HEK293 (cell line): ENCODE measurements at regions not wholly inside any gene's neighbourhood (a gene's known extent, or its start where the extent isn't known, plus 50 kb on each side); places are given as distances from the start of the nearest gene placed in this dataset.

Source experiments
- CTCF ChIA-PET: fragments of 350-600 bp; formaldehyde crosslinking; extraction: SDS; loops from one replicate; lab custom pipeline; 2021; ENCODE audit warnings: antibody characterized with exemption; lab: Yijun Ruan, JAX
- POLR2A ChIA-PET: fragments of 300-600 bp; formaldehyde crosslinking; extraction: SDS; loops from one replicate; lab custom pipeline; 2020; ENCODE audit warnings: antibody characterized with exemption, inconsistent platforms; lab: Yijun Ruan, JAX
- H3K27ac ChIP-seq: fragments of 200-500 bp; sonication (Bioruptor generic); 2 replicates; pipeline ENCODE4 v1.5.1; 2014; ENCODE audit warnings: low read depth, low read length, control low read depth, inconsistent platforms; ENCODE audit errors: extremely low read depth
- H3K36me3 ChIP-seq, 2 experiments: fragments of 200-500 bp in 1 of 2; sonication (Bioruptor generic) in 1 of 2; 1 replicate in 1 of 2; 2 replicates in 1 of 2; pipeline ENCODE4 v1.5.1; 2014 to 2017; ENCODE audit warnings: inconsistent platforms in 2 of 2, low read length in 2 of 2; ENCODE audit not compliant: control insufficient read depth in 2 of 2, insufficient read depth in 1 of 2
- H3K4me1 ChIP-seq: fragments of 200-500 bp; sonication (Bioruptor generic); 2 replicates; pipeline ENCODE4 v1.5.1; 2014; ENCODE audit warnings: mild to moderate bottlenecking, low read length, inconsistent platforms; ENCODE audit not compliant: control insufficient read depth, insufficient read depth
- H3K4me3 ChIP-seq: 2 replicates; pipeline ENCODE4 v1.5.1; 2011; ENCODE audit warnings: low read depth, mild to moderate bottlenecking, control low read depth, low read length, moderate library complexity
- H3K9me3 ChIP-seq: fragments of 200-500 bp; sonication (Bioruptor generic); 2 replicates; pipeline ENCODE4 v1.5.1; 2014; ENCODE audit warnings: low read depth, low read length, inconsistent platforms; ENCODE audit not compliant: control insufficient read depth, insufficient read depth
- GLIS1 ChIP-seq: fragments of 450-650 bp; formaldehyde crosslinking; IDR thresholded peaks from 2 replicates; pipeline ENCODE4 v1.5.1; 2016; ENCODE audit warnings: missing biosample characterization, missing genetic modification characterization
- HOXA7 ChIP-seq: sonication (generic); formaldehyde crosslinking; IDR thresholded peaks from 2 replicates; pipeline ENCODE4 v1.8.1; 2022; ENCODE audit warnings: missing genetic modification reagents, borderline replicate concordance
- KLF8 ChIP-seq: fragments of 450-650 bp; formaldehyde crosslinking; IDR thresholded peaks from 2 replicates; pipeline ENCODE4 v1.5.1; 2016; ENCODE audit warnings: missing biosample characterization, missing genetic modification characterization
- MZF1 ChIP-seq: fragments of 450-650 bp; formaldehyde crosslinking; IDR thresholded peaks from 2 replicates; pipeline ENCODE4 v1.5.1; 2017; ENCODE audit warnings: missing biosample characterization, missing genetic modification characterization, borderline replicate concordance
- OSR2 ChIP-seq: fragments of 450-650 bp; formaldehyde crosslinking; IDR thresholded peaks from 2 replicates; pipeline ENCODE4 v1.5.1; 2016; ENCODE audit warnings: missing biosample characterization, missing genetic modification characterization
- ZBTB20 ChIP-seq: fragments of 450-650 bp; formaldehyde crosslinking; IDR thresholded peaks from 2 replicates; pipeline ENCODE4 v1.5.1; 2016; ENCODE audit warnings: missing biosample characterization, missing genetic modification characterization
- ZBTB7A ChIP-seq: fragments of 450-650 bp; formaldehyde crosslinking; IDR thresholded peaks from 2 replicates; pipeline ENCODE4 v1.5.1; 2016; ENCODE audit warnings: low read depth, missing biosample characterization, missing genetic modification characterization
- ZBTB8A ChIP-seq: fragments of 450-650 bp; formaldehyde crosslinking; IDR thresholded peaks from 2 replicates; pipeline ENCODE4 v1.5.1; 2016; ENCODE audit warnings: missing biosample characterization, missing genetic modification characterization
- ZFP41 ChIP-seq: fragments of 450-650 bp; formaldehyde crosslinking; IDR thresholded peaks from 2 replicates; pipeline ENCODE4 v1.5.1; 2016; ENCODE audit warnings: missing biosample characterization, missing genetic modification characterization, borderline replicate concordance
- ZIC2 ChIP-seq: fragments of 450-650 bp; formaldehyde crosslinking; IDR thresholded peaks from 2 replicates; pipeline ENCODE4 v1.5.1; 2016; ENCODE audit warnings: missing biosample characterization, missing genetic modification characterization
- ZNF10 ChIP-seq: fragments of 450-650 bp; formaldehyde crosslinking; IDR thresholded peaks from 2 replicates; pipeline ENCODE4 v1.5.1; 2017; ENCODE audit warnings: missing biosample characterization, missing genetic modification characterization
- ZNF157 ChIP-seq: fragments of 450-650 bp; formaldehyde crosslinking; IDR thresholded peaks from 2 replicates; pipeline ENCODE4 v1.5.1; 2016; ENCODE audit warnings: missing biosample characterization, missing genetic modification characterization
- ZNF2 ChIP-seq: fragments of 450-650 bp; formaldehyde crosslinking; IDR thresholded peaks from 2 replicates; pipeline ENCODE4 v1.5.1; 2016; ENCODE audit warnings: missing biosample characterization, missing genetic modification characterization
- ZNF24 ChIP-seq: fragments of 450-650 bp; formaldehyde crosslinking; IDR thresholded peaks from 2 replicates; pipeline ENCODE4 v1.5.1; 2016; ENCODE audit warnings: missing biosample characterization, missing genetic modification characterization
- ZNF248 ChIP-seq: fragments of 450-650 bp; formaldehyde crosslinking; IDR thresholded peaks from 2 replicates; pipeline ENCODE4 v1.5.1; 2017; ENCODE audit warnings: missing biosample characterization, missing genetic modification characterization
- ZNF416 ChIP-seq: fragments of 450-650 bp; formaldehyde crosslinking; IDR thresholded peaks from 2 replicates; pipeline ENCODE4 v1.5.1; 2016; ENCODE audit warnings: missing biosample characterization, missing genetic modification characterization
- ZNF433 ChIP-seq: fragments of 450-650 bp; formaldehyde crosslinking; IDR thresholded peaks from 2 replicates; pipeline ENCODE4 v1.5.1; 2016; ENCODE audit warnings: missing biosample characterization, missing genetic modification characterization, low read depth
- ZNF510 ChIP-seq: fragments of 450-650 bp; formaldehyde crosslinking; IDR thresholded peaks from 2 replicates; pipeline ENCODE4 v1.5.1; 2018; ENCODE audit warnings: mild to moderate bottlenecking, missing genetic modification characterization, missing biosample characterization; ENCODE audit not compliant: insufficient replicate concordance
- ZNF521 ChIP-seq: fragments of 450-650 bp; formaldehyde crosslinking; IDR thresholded peaks from 2 replicates; pipeline ENCODE4 v1.5.1; 2017; ENCODE audit warnings: missing biosample characterization, mild to moderate bottlenecking, missing genetic modification characterization
- ZNF544 ChIP-seq: fragments of 450-650 bp; formaldehyde crosslinking; IDR thresholded peaks from 2 replicates; pipeline ENCODE4 v1.5.0; 2017; ENCODE audit warnings: missing biosample characterization, missing genetic modification characterization
- ZNF558 ChIP-seq: fragments of 450-650 bp; formaldehyde crosslinking; IDR thresholded peaks from 2 replicates; pipeline ENCODE4 v1.5.1; 2016; ENCODE audit warnings: missing biosample characterization, missing genetic modification characterization
- ZNF621 ChIP-seq: fragments of 450-650 bp; formaldehyde crosslinking; IDR thresholded peaks from 2 replicates; pipeline ENCODE4 v1.5.1; 2017; ENCODE audit warnings: missing biosample characterization, missing genetic modification characterization
- ZNF624 ChIP-seq: fragments of 450-650 bp; formaldehyde crosslinking; IDR thresholded peaks from 2 replicates; pipeline ENCODE4 v1.5.1; 2017; ENCODE audit warnings: missing biosample characterization, missing genetic modification characterization
- ZNF626 ChIP-seq: fragments of 450-650 bp; sonication (Bioruptor Pico); formaldehyde crosslinking; IDR thresholded peaks from 2 replicates; pipeline ENCODE4 v1.5.1; 2018; ENCODE audit warnings: missing biosample characterization, missing genetic modification characterization, inconsistent platforms
- ZNF76 ChIP-seq: fragments of 450-650 bp; formaldehyde crosslinking; IDR thresholded peaks from 2 replicates; pipeline ENCODE4; 2016; ENCODE audit warnings: low read depth, missing biosample characterization, missing genetic modification characterization, borderline replicate concordance
- ZSCAN23 ChIP-seq: fragments of 450-650 bp; formaldehyde crosslinking; IDR thresholded peaks from 2 replicates; pipeline ENCODE4 v1.5.1; 2016; ENCODE audit warnings: missing biosample characterization, missing genetic modification characterization
- TF ChIP-seq, protein P1 (sequence below): fragments of 450-650 bp; formaldehyde crosslinking; IDR thresholded peaks from 2 replicates; pipeline ENCODE4 v1.5.1; 2016; ENCODE audit warnings: missing biosample characterization, missing genetic modification characterization
- TF ChIP-seq, protein P2 (sequence below): fragments of 450-650 bp; formaldehyde crosslinking; IDR thresholded peaks from 2 replicates; pipeline ENCODE4 v1.5.1; 2016; ENCODE audit warnings: missing biosample characterization, missing genetic modification characterization

DNA sequence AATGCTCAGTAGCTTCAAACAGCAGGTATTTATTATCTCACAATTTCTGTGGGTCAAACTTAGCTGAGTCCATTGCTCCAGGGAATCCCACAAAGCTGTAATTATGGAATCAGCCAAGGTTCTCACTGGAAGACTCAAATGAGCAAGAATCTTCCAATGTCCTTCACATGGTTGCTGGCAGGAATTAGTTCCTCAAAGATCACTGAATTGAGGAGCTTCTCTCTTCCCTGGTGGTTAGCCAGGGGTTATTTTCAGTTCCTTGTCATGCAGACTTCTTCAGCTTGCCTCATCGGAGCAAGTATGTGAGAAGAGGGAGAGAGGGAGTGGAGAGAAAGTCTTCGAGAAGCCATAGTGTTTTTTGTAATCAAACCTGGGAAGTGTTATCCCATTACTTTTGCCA is 2331.9 kb downstream of the MAT2B start:
- CTCF ChIA-PET: interaction anchor here (0.5 kb wide), 1 partner anchor 72 kb away, joined by 4 read pairs; no protein-coding TSS in a partner anchor
- POLR2A ChIA-PET: no interaction called here
- TF ChIP-seq ZNF621 (tag by site-specific recombination) (no peak), KLF8 (tag by site-specific recombination) (no peak), ZNF626 (tag by site-specific recombination) (no peak), ZNF2 (tag by site-specific recombination) (no peak), MZF1 (tag by site-specific recombination) (no peak), ZBTB20 (tag by site-specific recombination) (no peak), ZNF416 (no peak)
- TF ChIP-seq, protein P1, sequence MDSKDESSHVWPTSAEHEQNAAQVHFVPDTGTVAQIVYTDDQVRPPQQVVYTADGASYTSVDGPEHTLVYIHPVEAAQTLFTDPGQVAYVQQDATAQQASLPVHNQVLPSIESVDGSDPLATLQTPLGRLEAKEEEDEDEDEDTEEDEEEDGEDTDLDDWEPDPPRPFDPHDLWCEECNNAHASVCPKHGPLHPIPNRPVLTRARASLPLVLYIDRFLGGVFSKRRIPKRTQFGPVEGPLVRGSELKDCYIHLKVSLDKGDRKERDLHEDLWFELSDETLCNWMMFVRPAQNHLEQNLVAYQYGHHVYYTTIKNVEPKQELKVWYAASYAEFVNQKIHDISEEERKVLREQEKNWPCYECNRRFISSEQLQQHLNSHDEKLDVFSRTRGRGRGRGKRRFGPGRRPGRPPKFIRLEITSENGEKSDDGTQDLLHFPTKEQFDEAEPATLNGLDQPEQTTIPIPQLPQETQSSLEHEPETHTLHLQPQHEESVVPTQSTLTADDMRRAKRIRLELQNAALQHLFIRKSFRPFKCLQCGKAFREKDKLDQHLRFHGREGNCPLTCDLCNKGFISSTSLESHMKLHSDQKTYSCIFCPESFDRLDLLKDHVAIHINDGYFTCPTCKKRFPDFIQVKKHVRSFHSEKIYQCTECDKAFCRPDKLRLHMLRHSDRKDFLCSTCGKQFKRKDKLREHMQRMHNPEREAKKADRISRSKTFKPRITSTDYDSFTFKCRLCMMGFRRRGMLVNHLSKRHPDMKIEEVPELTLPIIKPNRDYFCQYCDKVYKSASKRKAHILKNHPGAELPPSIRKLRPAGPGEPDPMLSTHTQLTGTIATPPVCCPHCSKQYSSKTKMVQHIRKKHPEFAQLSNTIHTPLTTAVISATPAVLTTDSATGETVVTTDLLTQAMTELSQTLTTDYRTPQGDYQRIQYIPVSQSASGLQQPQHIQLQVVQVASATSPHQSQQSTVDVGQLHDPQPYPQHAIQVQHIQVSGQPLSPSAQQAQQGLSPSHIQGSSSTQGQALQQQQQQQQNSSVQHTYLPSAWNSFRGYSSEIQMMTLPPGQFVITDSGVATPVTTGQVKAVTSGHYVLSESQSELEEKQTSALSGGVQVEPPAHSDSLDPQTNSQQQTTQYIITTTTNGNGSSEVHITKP: no peak
- Histone ChIP-seq H3K4me1 (no peaks in the 10 kb centered on the region), H3K36me3 (no peaks in the 10 kb centered on the region), H3K4me3 (no peak overlapping the region), H3K9me3 (no peaks in the 10 kb centered on the region), H3K27ac (no peak overlapping the region)

DNA sequence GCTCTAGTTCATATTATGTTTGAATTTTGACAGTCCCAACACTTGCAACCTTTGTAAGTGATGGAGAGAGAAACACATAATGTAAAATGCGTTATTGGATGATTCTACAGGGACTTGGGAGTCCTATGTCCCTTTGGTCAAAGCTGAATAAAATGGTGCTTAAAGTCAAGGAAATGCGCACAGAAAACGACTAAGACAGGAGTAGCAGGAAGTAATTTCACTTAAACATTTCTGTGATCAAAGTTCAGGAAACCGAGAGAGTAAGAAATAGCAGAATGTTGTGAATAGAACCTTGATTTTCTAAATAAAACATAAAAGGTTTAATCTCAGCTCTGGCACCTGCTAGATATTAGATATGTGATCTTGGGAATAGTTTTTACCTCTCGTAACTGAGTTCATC is 2339.2 kb downstream of the MAT2B start:
- ChIA-PET CTCF (no interaction called here), POLR2A (interaction anchor here (0.6 kb wide), 1 partner anchor 10 kb away, joined by 3 read pairs; no protein-coding TSS in a partner anchor)
- no peaks in the 10 kb centered on the region for H3K9me3 ChIP-seq
- no peak overlapping the region for H3K4me3 ChIP-seq
- H3K36me3 ChIP-seq: no peaks in the 10 kb centered on the region
- no peak overlapping the region for H3K27ac ChIP-seq
- no peak for TF ChIP-seq GLIS1 (tag by site-specific recombination)
- no peak for TF ChIP-seq HOXA7 (CRISPR knock-in tag)
- TF ChIP-seq ZBTB7A: no peak
- TF ChIP-seq ZFP41 (tag by site-specific recombination): no peak
- TF ChIP-seq ZSCAN23 (tag by site-specific recombination): no peak
- no peak for TF ChIP-seq ZNF24 (tag by site-specific recombination)
- TF ChIP-seq OSR2 (tag by site-specific recombination): no peak
- TF ChIP-seq ZNF544 (tag by site-specific recombination): no peak
- no peaks in the 10 kb centered on the region for H3K4me1 ChIP-seq

DNA sequence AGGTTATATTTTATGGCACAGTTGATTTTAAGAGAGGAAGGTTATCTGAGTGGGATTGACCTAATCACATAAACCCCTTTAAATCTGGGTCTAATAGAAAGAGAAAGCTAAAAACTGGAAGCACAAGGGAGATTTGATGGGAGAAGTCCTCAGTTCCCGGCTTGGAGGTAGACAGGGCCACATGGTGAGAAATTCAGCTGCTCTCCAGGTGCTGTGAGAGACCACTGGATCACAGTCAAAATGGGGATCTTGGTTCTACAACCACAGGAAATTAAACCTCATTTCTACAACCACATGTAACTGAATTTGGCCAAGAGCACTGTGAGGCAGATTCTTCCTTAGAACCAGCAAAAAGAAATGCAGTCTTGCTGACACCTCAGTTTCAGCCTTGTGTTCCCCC is 2352.7 kb downstream of the MAT2B start:
- CTCF ChIA-PET: no interaction called here
- Histone ChIP-seq H3K27ac (no peak overlapping the region), H3K4me3 (no peak overlapping the region), H3K4me1 (no peaks in the 10 kb centered on the region), H3K36me3 (no peaks in the 10 kb centered on the region), H3K9me3 (no peaks in the 10 kb centered on the region)
- POLR2A ChIA-PET: no interaction called here
- TF ChIP-seq ZBTB8A (tag by site-specific recombination) (no peak), ZNF521 (tag by site-specific recombination) (no peak), ZNF433 (tag by site-specific recombination) (no peak), ZNF10 (tag by site-specific recombination) (no peak), ZNF76 (tag by site-specific recombination) (no peak), ZNF157 (no peak), ZNF510 (tag by site-specific recombination) (no peak), ZNF624 (no peak), ZNF558 (tag by site-specific recombination) (no peak), ZNF248 (tag by site-specific recombination) (no peak), ZIC2 (no peak)
- TF ChIP-seq, protein P2, sequence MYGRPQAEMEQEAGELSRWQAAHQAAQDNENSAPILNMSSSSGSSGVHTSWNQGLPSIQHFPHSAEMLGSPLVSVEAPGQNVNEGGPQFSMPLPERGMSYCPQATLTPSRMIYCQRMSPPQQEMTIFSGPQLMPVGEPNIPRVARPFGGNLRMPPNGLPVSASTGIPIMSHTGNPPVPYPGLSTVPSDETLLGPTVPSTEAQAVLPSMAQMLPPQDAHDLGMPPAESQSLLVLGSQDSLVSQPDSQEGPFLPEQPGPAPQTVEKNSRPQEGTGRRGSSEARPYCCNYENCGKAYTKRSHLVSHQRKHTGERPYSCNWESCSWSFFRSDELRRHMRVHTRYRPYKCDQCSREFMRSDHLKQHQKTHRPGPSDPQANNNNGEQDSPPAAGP (tag by site-specific recombination): no peak
